ENCODE measurements at regions not wholly inside any gene's neighbourhood (a gene's known extent, or its start where the extent isn't known, plus 50 kb on each side); places are given as distances from the start of the nearest gene placed in this dataset.
A peak's percentile ranks its signal among the peaks of the same experiment; 100 is the strongest.

GRCh38 chr14:34018125-34018524 lies 67.3 kb upstream of the EGLN3 start:
- TF ChIP-seq CTCF (IDR thresholded peaks at IDR 0.05; ENCODE audit: low read depth, low read length, missing control alignments), result no peak

GRCh38 chr14:34015383-34015782 lies 64.5 kb upstream of the EGLN3 start:
- DNase-seq (ENCODE audit: low read depth), result no peak
- no peak for TF ChIP-seq CTCF (IDR thresholded peaks at IDR 0.05; ENCODE audit: low read depth, low read length, missing control alignments)
- no peak overlapping the region for H3K4me3 ChIP-seq (ENCODE audit: low read depth, low read length)

More at GRCh38 chr14:34018125-34018524, 67.3 kb upstream of the EGLN3 start:
- H3K4me3 ChIP-seq (ENCODE audit: low read depth, low read length), result peak overlapping the region; percentile 56
- DNase-seq (ENCODE audit: low read depth), result no peak

DNA sequence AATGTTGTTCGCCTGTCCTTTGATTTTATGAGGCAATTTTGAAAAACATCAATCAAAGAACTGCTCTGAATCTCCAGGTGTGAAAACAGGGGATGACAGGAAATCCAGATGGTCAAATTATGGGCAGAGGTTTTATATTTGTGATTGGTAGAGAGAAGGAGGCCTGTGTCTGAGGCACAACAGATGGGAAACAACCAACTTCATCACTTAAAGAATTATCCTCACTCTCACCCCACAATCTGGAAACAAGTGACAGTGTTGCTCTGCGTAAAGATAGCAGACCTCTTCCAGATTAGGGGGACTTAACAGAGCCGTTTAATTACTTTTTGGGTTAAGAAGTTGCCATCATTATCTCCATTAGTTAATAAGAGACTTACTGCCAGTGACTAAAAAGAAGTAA lies 64.1 kb upstream of the EGLN3 start:
- no peak for DNase-seq (ENCODE audit: low read depth)
- no peak for TF ChIP-seq CTCF (IDR thresholded peaks at IDR 0.05; ENCODE audit: low read depth, low read length, missing control alignments)
- no peak overlapping the region for H3K4me3 ChIP-seq (ENCODE audit: low read depth, low read length)

DNA sequence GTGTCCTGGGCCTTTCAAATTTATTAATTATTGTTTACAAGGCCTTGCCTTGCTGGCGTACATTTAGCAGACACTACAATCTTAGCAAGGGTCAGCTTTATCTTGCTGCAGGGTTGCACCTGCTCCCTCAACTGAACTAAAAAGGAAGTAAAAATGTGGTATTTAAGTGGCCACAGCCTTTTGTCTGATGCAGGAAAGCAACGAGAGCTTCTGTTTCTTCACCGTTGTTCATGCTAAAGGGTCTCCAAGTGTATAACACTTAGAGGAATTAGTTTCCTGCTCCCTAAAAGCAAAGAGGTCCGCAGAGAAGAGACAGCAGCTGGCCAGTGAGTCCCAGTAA lies 62.8 kb upstream of the EGLN3 start:
- no peak for TF ChIP-seq CTCF (IDR thresholded peaks at IDR 0.05; ENCODE audit: low read depth, low read length, missing control alignments)
- DNase-seq (ENCODE audit: low read depth), result no peak
- no peak overlapping the region for H3K4me3 ChIP-seq (ENCODE audit: low read depth, low read length)

DNA sequence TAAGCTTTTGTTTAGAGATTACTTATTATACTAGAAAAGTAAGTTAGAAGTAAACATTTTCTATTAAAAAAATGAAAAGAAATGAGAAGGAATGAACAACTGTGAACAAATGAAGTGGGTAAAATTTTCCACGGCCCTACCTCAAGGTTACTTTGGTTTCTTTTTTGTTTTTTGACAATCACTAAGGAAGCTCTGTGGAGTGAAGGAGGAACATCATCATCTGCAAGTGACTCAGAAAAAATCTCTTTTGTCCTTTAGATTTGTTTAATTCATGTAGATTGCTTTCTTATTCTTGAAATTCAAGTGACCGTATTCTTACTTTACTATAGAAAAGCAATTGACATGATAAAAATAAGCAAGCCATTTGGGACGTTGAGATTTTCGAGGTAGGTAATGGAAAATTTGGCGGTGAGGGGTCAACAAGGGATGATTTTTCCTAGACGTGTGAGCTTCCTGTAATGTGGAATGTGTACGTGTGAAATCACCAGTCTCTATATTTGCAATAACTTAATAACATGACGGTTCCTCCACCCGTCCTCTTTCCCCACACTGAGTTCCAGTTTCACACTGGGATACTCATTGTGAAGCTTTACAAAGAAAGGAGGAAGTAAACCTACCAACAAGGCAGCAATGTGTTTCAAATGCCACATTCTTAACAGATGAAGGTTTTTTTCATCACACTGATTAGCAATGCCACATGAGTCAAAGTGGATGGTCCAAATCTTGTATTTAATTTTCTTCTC lies 62.3 kb upstream of the EGLN3 start:
- H3K4me3 ChIP-seq (ENCODE audit: low read depth, low read length), result no peak overlapping the region
- TF ChIP-seq CTCF (IDR thresholded peaks at IDR 0.05; ENCODE audit: low read depth, low read length, missing control alignments), result no peak
- DNase-seq (ENCODE audit: low read depth), result peak; percentile 37

DNA sequence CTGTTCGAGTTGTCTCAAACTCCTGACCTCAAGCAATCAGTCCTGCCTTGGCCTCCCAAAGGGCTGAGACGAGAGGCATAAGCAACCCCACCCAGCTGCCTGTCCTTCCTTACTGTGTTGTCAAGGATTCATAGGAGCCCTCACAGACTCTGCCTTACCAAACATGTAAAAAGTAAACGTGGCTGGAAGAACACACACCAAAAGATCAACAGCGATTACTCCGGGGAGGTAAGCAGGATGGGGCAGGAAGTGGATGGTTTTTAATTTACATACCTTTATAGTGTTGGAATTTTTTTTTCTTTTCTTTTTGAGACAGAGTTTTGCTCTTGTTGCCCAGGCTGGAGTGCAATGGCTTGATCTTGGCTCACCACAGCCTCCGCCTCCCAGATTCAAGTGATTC lies 61.5 kb upstream of the EGLN3 start:
- H3K4me3 ChIP-seq (ENCODE audit: low read depth, low read length), result no peak overlapping the region
- DNase-seq (ENCODE audit: low read depth), result no peak
- TF ChIP-seq CTCF (IDR thresholded peaks at IDR 0.05; ENCODE audit: low read depth, low read length, missing control alignments), result no peak

GRCh38 chr14:34009956-34010355 lies 59.1 kb upstream of the EGLN3 start:
- H3K4me3 ChIP-seq (ENCODE audit: low read depth, low read length), result no peak overlapping the region
- no peak for TF ChIP-seq CTCF (IDR thresholded peaks at IDR 0.05; ENCODE audit: low read depth, low read length, missing control alignments)
- DNase-seq (ENCODE audit: low read depth), result no peak

Data from GM12864 (cell line).